ENCODE measurements at regions not wholly inside any gene's neighbourhood (a gene's known extent, or its start where the extent isn't known, plus 50 kb on each side); places are given as distances from the start of the nearest gene placed in this dataset.

DNA sequence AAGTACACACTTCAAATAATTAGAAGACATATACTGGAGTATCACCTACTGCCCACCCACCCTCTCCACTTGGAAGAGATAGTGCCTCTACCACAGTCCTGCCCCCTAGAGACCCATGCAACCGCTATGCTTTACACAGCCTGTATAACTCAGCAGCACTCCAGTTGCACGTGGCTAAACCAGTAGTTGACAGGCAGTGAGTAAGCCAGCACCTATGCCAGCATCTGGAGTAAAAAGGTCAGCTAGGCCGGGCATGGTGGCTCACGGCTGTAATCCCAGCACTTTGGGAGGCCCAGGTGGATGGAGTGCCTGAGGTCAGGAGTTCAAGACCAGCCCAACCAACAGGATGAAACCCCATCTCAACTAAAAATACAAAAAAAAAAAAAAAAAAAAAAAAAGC, 356.4 kb downstream of the NR2F1-AS1 start:
- no TSS peak for BruUV-seq (replicated peaks)
- no peaks in the 10 kb centered on the region for H3K36me3 ChIP-seq (ENCODE audit: control insufficient read depth, insufficient read depth, low read length)
- no peak overlapping the region for H3K4me3 ChIP-seq (ENCODE audit: low read depth in 2 of 2, low read length in 2 of 2)
- no peaks in the 10 kb centered on the region for H3K9me3 ChIP-seq (ENCODE audit: control insufficient read depth, insufficient read depth, low read depth, low read length)
- intact Hi-C loops (cut with micrococcal nuclease; ENCODE audit: unreplicated experiment) (no loop called here), in situ Hi-C loops (cut with HindIII; ENCODE audit: low pct_unique_long_range_greater_than_20kb, low sequenced_read_pairs) (no loop called here)
- ATAC-seq = no peak
- H3K27me3 ChIP-seq (ENCODE audit: control insufficient read depth, insufficient read depth, low read length) = no peaks in the 10 kb centered on the region
- POLR2A ChIA-PET = no interaction called here
- CTCF ChIA-PET = no interaction called here
- DNase-seq (ENCODE audit: low read depth, low spot score) = no peak
- no peaks in the 10 kb centered on the region for H3K4me1 ChIP-seq (ENCODE audit: control insufficient read depth, insufficient read depth, low read length)
- TF ChIP-seq TCF7L2 (IDR thresholded peaks at IDR 0.05; ENCODE audit: low read depth, low read length) = no peak
- TF ChIP-seq SIN3A (IDR thresholded peaks at IDR 0.05; ENCODE audit: borderline replicate concordance, insufficient read depth, low read depth, low read length) = no peak
- TF ChIP-seq CTCF (IDR thresholded peaks at IDR 0.05) = no peak
- no peak for TF ChIP-seq REST (IDR thresholded peaks at IDR 0.05; ENCODE audit: insufficient read depth in 1 of 2, low read depth in 2 of 2, low read length in 1 of 2)
- no peak overlapping the region for H3K27ac ChIP-seq (ENCODE audit: low read length)

DNA sequence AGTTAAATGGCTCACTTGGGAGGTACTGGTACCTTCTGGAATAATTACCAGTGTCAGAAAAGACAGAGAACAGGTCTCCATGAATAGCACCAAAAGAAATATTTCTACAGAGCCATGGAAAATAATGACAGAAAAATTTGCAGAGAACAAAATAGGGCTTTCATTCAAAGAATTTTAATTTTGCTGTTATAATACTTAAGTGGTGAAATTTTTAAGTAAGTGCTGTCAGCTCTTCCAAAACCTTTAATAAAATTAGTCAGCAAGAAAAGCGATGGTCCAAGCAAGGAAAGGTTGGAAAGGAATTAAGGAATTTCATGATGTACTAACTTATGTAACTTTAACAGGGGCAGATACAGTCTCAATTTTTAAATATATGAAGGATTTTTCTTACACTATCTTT, 359.2 kb downstream of the NR2F1-AS1 start:
- no peak overlapping the region for H3K27ac ChIP-seq (ENCODE audit: low read length)
- TF ChIP-seq SIN3A (IDR thresholded peaks at IDR 0.05; ENCODE audit: borderline replicate concordance, insufficient read depth, low read depth, low read length) (no peak), REST (IDR thresholded peaks at IDR 0.05; ENCODE audit: insufficient read depth in 1 of 2, low read depth in 2 of 2, low read length in 1 of 2) (no peak), CTCF (IDR thresholded peaks at IDR 0.05) (no peak), TCF7L2 (IDR thresholded peaks at IDR 0.05; ENCODE audit: low read depth, low read length) (no peak)
- BruUV-seq (replicated peaks) = no TSS peak
- ChIA-PET CTCF (no interaction called here), POLR2A (no interaction called here)
- H3K4me3 ChIP-seq (ENCODE audit: low read depth in 2 of 2, low read length in 2 of 2) = no peak overlapping the region
- no peaks in the 10 kb centered on the region for H3K36me3 ChIP-seq (ENCODE audit: control insufficient read depth, insufficient read depth, low read length)
- DNase-seq (ENCODE audit: low read depth, low spot score) = no peak
- in situ Hi-C loops (cut with HindIII; ENCODE audit: low pct_unique_long_range_greater_than_20kb, low sequenced_read_pairs) = no loop called here
- no peaks in the 10 kb centered on the region for H3K9me3 ChIP-seq (ENCODE audit: control insufficient read depth, insufficient read depth, low read depth, low read length)
- intact Hi-C loops (cut with micrococcal nuclease; ENCODE audit: unreplicated experiment) = no loop called here
- H3K4me1 ChIP-seq (ENCODE audit: control insufficient read depth, insufficient read depth, low read length) = no peaks in the 10 kb centered on the region
- no peaks in the 10 kb centered on the region for H3K27me3 ChIP-seq (ENCODE audit: control insufficient read depth, insufficient read depth, low read length)
- no peak for ATAC-seq
